SW 1271 (cell line): ENCODE measurements at regions not wholly inside any gene's neighbourhood (a gene's known extent, or its start where the extent isn't known, plus 50 kb on each side); places are given as distances from the start of the nearest gene placed in this dataset.
"Not testable (repeated sequence)": the region's sequence is repeated elsewhere in the genome, so short reads cannot be mapped to it uniquely, and the experiment has no call there.

ENCODE experiments used
- DNase-seq, 2 experiments: peaks; one replicate each; lab custom pipeline; 2025; lab: John Stamatoyannopoulos, UW

- DNase-seq, result no peak
Observed at GRCh38 chr18:54662986-54663385, 71.9 kb downstream of the DYNAP start.

- not testable (repeated sequence) for DNase-seq
Observed at GRCh38 chr18:54669701-54670100, 78.7 kb downstream of the DYNAP start.

GRCh38 chr18:54671291-54671881, 80.3 kb downstream of the DYNAP start:
- DNase-seq, result peak; percentile 2 to 34

GRCh38 chr18:54672109-54672508, 81.1 kb downstream of the DYNAP start:
- no peak for DNase-seq

GRCh38 chr18:54672846-54673475, 81.9 kb downstream of the DYNAP start:
- DNase-seq, result no peak

- no peak for DNase-seq
Observed at GRCh38 chr18:54673936-54674335, 82.9 kb downstream of the DYNAP start.

GRCh38 chr18:54675076-54675475, 84.0 kb downstream of the DYNAP start:
- DNase-seq, result no peak

GRCh38 chr18:54679318-54680149, 88.5 kb downstream of the DYNAP start:
- DNase-seq, result peak; percentile 1 to 51

- no peak for DNase-seq
Observed at GRCh38 chr18:54684784-54685183, 93.7 kb downstream of the DYNAP start.

GRCh38 chr18:54689319-54689718, 98.3 kb downstream of the DYNAP start:
- DNase-seq, result no peak

- DNase-seq, result no peak
Observed at GRCh38 chr18:54690198-54690597, 99.2 kb downstream of the DYNAP start.

- DNase-seq, result no peak
Observed at GRCh38 chr18:54692463-54692862, 101.4 kb downstream of the DYNAP start.

GRCh38 chr18:54696616-54697293, 105.7 kb downstream of the DYNAP start:
- no peak for DNase-seq

- no peak for DNase-seq
Observed at GRCh38 chr18:54700580-54700979, 109.5 kb downstream of the DYNAP start.

GRCh38 chr18:54702686-54703085, 111.6 kb downstream of the DYNAP start:
- DNase-seq, result no peak

- DNase-seq, result no peak
Observed at GRCh38 chr18:54710074-54710899, 118.0 kb upstream of the RAB27B start.

- no peak for DNase-seq
Observed at GRCh38 chr18:54710900-54711281, 117.4 kb upstream of the RAB27B start.

- DNase-seq, result no peak
Observed at GRCh38 chr18:54712306-54712705, 116.0 kb upstream of the RAB27B start.

GRCh38 chr18:54712758-54713157, 115.5 kb upstream of the RAB27B start:
- no peak for DNase-seq

GRCh38 chr18:54713386-54713785, 114.9 kb upstream of the RAB27B start:
- DNase-seq, result no peak

GRCh38 chr18:54714851-54715250, 113.4 kb upstream of the RAB27B start:
- DNase-seq, result no peak

- no peak for DNase-seq
Observed at GRCh38 chr18:54716586-54716985, 111.7 kb upstream of the RAB27B start.
